Neural cell (in vitro differentiated cells): ENCODE measurements at regions not wholly inside any gene's neighbourhood (a gene's known extent, or its start where the extent isn't known, plus 50 kb on each side); places are given as distances from the start of the nearest gene placed in this dataset.

Source experiments
- H2AFZ ChIP-seq: fragments of 200-600, 300-800 bp; sonication (generic), shearing (Covaris generic); 2 replicates; pipeline ENCODE4 v1.6.0; 2014; ENCODE audit warnings: low read depth, mild to moderate bottlenecking, antibody characterized with exemption, low read length, moderate library complexity
- H3F3A ChIP-seq: fragments of 200-600 bp; shearing (Covaris generic); 2 replicates; pipeline ENCODE4 v1.6.1; 2016; ENCODE audit warnings: mild to moderate bottlenecking, moderate library complexity, mixed read lengths, antibody characterized with exemption, low read length; ENCODE audit not compliant: insufficient read depth, poor library complexity, severe bottlenecking
- H3K27ac ChIP-seq: fragments of 200-600, 300-800 bp; sonication (generic), shearing (Covaris generic); 2 replicates; pipeline ENCODE4 v1.5.1; 2014; ENCODE audit warnings: mild to moderate bottlenecking, low read length, moderate library complexity
- H3K27me3 ChIP-seq: fragments of 300-800, 200-600 bp; sonication (generic), shearing (Covaris generic); 2 replicates; pipeline ENCODE4 v1.6.0; 2014; ENCODE audit warnings: mild to moderate bottlenecking, low read depth, low read length, moderate library complexity; ENCODE audit not compliant: insufficient read depth
- H3K36me3 ChIP-seq: fragments of 300-800, 200-600 bp; sonication (generic), shearing (Covaris generic); 2 replicates; pipeline ENCODE4 v1.5.1; 2014; ENCODE audit warnings: mild to moderate bottlenecking, antibody characterized with exemption, low read length, moderate library complexity; ENCODE audit not compliant: insufficient read depth
- H3K4me2 ChIP-seq: fragments of 300-800, 200-600 bp; sonication (generic), shearing (Covaris generic); 2 replicates; pipeline ENCODE4 v1.6.0; 2014; ENCODE audit warnings: mild to moderate bottlenecking, low read length
- H3K4me3 ChIP-seq: fragments of 300-800, 200-600 bp; sonication (generic), shearing (Covaris generic); 2 replicates; pipeline ENCODE4 v1.5.1; 2014; ENCODE audit warnings: mild to moderate bottlenecking, low read length, moderate library complexity
- H3K79me2 ChIP-seq: fragments of 200-600 bp; shearing (Covaris generic); replicated peaks from 2 replicates; pipeline ENCODE4 v1.6.0; 2014; ENCODE audit warnings: mild to moderate bottlenecking, low read length, moderate library complexity; ENCODE audit not compliant: insufficient read depth
- H3K9ac ChIP-seq: fragments of 300-800, 200-600 bp; sonication (generic), shearing (Covaris generic); 2 replicates; pipeline ENCODE4 v1.6.1; 2016; ENCODE audit warnings: mild to moderate bottlenecking, low read length, mixed read lengths
- H3K9me2 ChIP-seq: fragments of 200-600 bp; shearing (Covaris generic); 2 replicates; pipeline ENCODE4 v1.6.1; 2016; ENCODE audit warnings: mild to moderate bottlenecking, low read length, mixed read lengths; ENCODE audit not compliant: insufficient read depth
- H3K9me3 ChIP-seq: fragments of 200-600, 300-800 bp; sonication (generic), shearing (Covaris generic); 2 replicates; pipeline ENCODE4 v1.6.1; 2016; ENCODE audit warnings: mild to moderate bottlenecking, mixed run types, low read length, moderate library complexity, mixed read lengths
- H4K20me1 ChIP-seq: fragments of 200-600 bp; shearing (Covaris generic); 2 replicates; pipeline ENCODE4 v1.6.1; 2016; ENCODE audit warnings: mild to moderate bottlenecking, mixed run types; ENCODE audit not compliant: insufficient read depth
- CTCF ChIP-seq: fragments of 450-650 bp; IDR thresholded peaks from 2 replicates; pipeline ENCODE4 v1.5.1; 2014; ENCODE audit warnings: antibody characterized with exemption, mild to moderate bottlenecking, moderate library complexity; ENCODE audit not compliant: poor library complexity, severe bottlenecking
- EP300 ChIP-seq: fragments of 450-650 bp; conservative IDR thresholded peaks from 2 replicates; pipeline ENCODE4 v1.6.1; 2014; ENCODE audit warnings: antibody characterized with exemption, mild to moderate bottlenecking, moderate library complexity; ENCODE audit not compliant: poor library complexity, severe bottlenecking
- EZH2 ChIP-seq: fragments of 200-600, 300-800 bp; shearing (Covaris generic), sonication (generic); IDR thresholded peaks from 2 replicates; pipeline ENCODE4 v1.6.1; 2014; ENCODE audit warnings: antibody characterized with exemption, low read length, borderline replicate concordance, mild to moderate bottlenecking; ENCODE audit not compliant: insufficient read depth, poor library complexity, severe bottlenecking
- MXI1 ChIP-seq: fragments of 450-650 bp; conservative IDR thresholded peaks from 2 replicates; pipeline ENCODE4 v1.6.1; 2014; ENCODE audit warnings: antibody characterized with exemption, mild to moderate bottlenecking; ENCODE audit not compliant: poor library complexity, severe bottlenecking
- POLR2AphosphoS5 ChIP-seq: IDR thresholded peaks from 2 replicates; pipeline ENCODE4 v1.6.1; 2012
- RAD21 ChIP-seq: fragments of 450-650 bp; conservative IDR thresholded peaks from 2 replicates; pipeline ENCODE4 v1.6.1; 2014; ENCODE audit warnings: antibody characterized with exemption, mild to moderate bottlenecking, moderate library complexity
- REST ChIP-seq: IDR thresholded peaks from 2 replicates; pipeline ENCODE4 v1.6.1; 2012; ENCODE audit warnings: borderline replicate concordance
- SMC3 ChIP-seq: fragments of 450-650 bp; conservative IDR thresholded peaks from 2 replicates; pipeline ENCODE4 v1.6.1; 2014; ENCODE audit warnings: antibody characterized with exemption, mild to moderate bottlenecking, moderate library complexity; ENCODE audit not compliant: poor library complexity
- TAF1 ChIP-seq: IDR thresholded peaks from 2 replicates; pipeline ENCODE4 v1.6.1; 2012; ENCODE audit warnings: low read depth

GRCh38 chrX:21056622-21057021, 317.6 kb upstream of the CNKSR2 start:
- no peak overlapping the region for H3K4me2 ChIP-seq
- H2AFZ ChIP-seq = no peak overlapping the region
- no peaks in the 10 kb centered on the region for H4K20me1 ChIP-seq
- no peak overlapping the region for H3K27ac ChIP-seq
- no peaks in the 10 kb centered on the region for H3K36me3 ChIP-seq
- no peaks in the 10 kb centered on the region for H3K9me3 ChIP-seq
- no peaks in the 10 kb centered on the region for H3K79me2 ChIP-seq
- TF ChIP-seq CTCF (no peak), TAF1 (no peak), RAD21 (no peak), POLR2AphosphoS5 (no peak), REST (no peak), EP300 (no peak), MXI1 (no peak), EZH2 (no peak), SMC3 (no peak)
- H3K9ac ChIP-seq = no peak overlapping the region
- no peaks in the 10 kb centered on the region for H3K27me3 ChIP-seq
- H3K9me2 ChIP-seq = no peaks in the 10 kb centered on the region
- no peaks in the 10 kb centered on the region for H3F3A ChIP-seq
- H3K4me3 ChIP-seq = no peak overlapping the region

- Histone ChIP-seq H3F3A (no peaks in the 10 kb centered on the region), H4K20me1 (no peaks in the 10 kb centered on the region), H3K4me3 (no peak overlapping the region), H3K27me3 (no peaks in the 10 kb centered on the region), H3K9me2 (no peaks in the 10 kb centered on the region), H3K27ac (no peak overlapping the region), H3K9ac (no peak overlapping the region), H2AFZ (no peak overlapping the region), H3K36me3 (no peaks in the 10 kb centered on the region), H3K9me3 (no peaks in the 10 kb centered on the region), H3K4me2 (no peak overlapping the region), H3K79me2 (no peaks in the 10 kb centered on the region)
- TF ChIP-seq EP300 (no peak), EZH2 (no peak), MXI1 (no peak), POLR2AphosphoS5 (no peak), CTCF (no peak), RAD21 (no peak), TAF1 (no peak), REST (no peak), SMC3 (no peak)
These were observed 327.2 kb upstream of the CNKSR2 start for GRCh38 chrX:21047034-21047455.
